ENCODE measurements at regions not wholly inside any gene's neighbourhood (a gene's known extent, or its start where the extent isn't known, plus 50 kb on each side); places are given as distances from the start of the nearest gene placed in this dataset.

GRCh38 chr4:173685831-173686210, 155.8 kb upstream of the HAND2 start:
- Histone ChIP-seq H2BK15ac (ENCODE audit: low read length) (no peak overlapping the region), H3K14ac (ENCODE audit: insufficient read length) (no peak overlapping the region), H3K4me2 (ENCODE audit: insufficient read depth in 1 of 2, low read depth in 2 of 2, low read length in 2 of 2) (no peak overlapping the region), H2AK5ac (ENCODE audit: low read depth, low read length) (no peak overlapping the region), H2BK5ac (ENCODE audit: low read depth, low read length) (no peak overlapping the region), H3K9ac (replicated peaks in 1 of 4; ENCODE audit: extremely low read depth in 1 of 4, low read depth in 3 of 4, low read length in 3 of 4) (no peak overlapping the region), H2BK20ac (ENCODE audit: low read length) (no peak overlapping the region), H4K20me1 (replicated peaks in 1 of 2; ENCODE audit: control insufficient read depth in 1 of 2, insufficient read depth in 2 of 2, low read length in 2 of 2) (no peaks in the 10 kb centered on the region), H3K27me3 (replicated peaks in 1 of 4; ENCODE audit: control insufficient read depth in 3 of 4, extremely low read depth in 1 of 4, insufficient read depth in 3 of 4, low read length in 3 of 4) (no peaks in the 10 kb centered on the region), H4K91ac (replicated peaks; ENCODE audit: insufficient read length, low read length) (no peak overlapping the region), H3K23ac (ENCODE audit: insufficient read length) (no peak overlapping the region), H2BK12ac (ENCODE audit: low read depth, low read length) (no peak overlapping the region), H2AFZ (ENCODE audit: low read length) (no peak overlapping the region), H3K79me1 (ENCODE audit: low read depth, low read length) (no peaks in the 10 kb centered on the region), H3K79me2 (ENCODE audit: control insufficient read depth in 1 of 2, insufficient read depth in 2 of 2, low read length in 2 of 2) (no peaks in the 10 kb centered on the region), H3K18ac (ENCODE audit: extremely low read depth, low read length) (no peak overlapping the region), H3K4me1 (replicated peaks in 1 of 4; ENCODE audit: control insufficient read depth in 3 of 4, insufficient read depth in 4 of 4, low read length in 3 of 4) (no peaks in the 10 kb centered on the region), H4K5ac (ENCODE audit: insufficient read length, low read depth, low read length) (no peak overlapping the region), H2BK120ac (replicated peaks; ENCODE audit: low read depth, low read length) (no peak overlapping the region), H3K9me3 (ENCODE audit: insufficient read depth in 2 of 2, low read depth in 1 of 2, low read length in 1 of 2) (no peaks in the 10 kb centered on the region), H3K23me2 (ENCODE audit: low read depth, low read length) (no peaks in the 10 kb centered on the region), H3K56ac (replicated peaks; ENCODE audit: insufficient read length, low read depth, low read length) (no peak overlapping the region), H4K8ac (ENCODE audit: extremely low read depth, insufficient read depth, low read length) (no peak overlapping the region), H3K4ac (replicated peaks; ENCODE audit: insufficient read length, low read depth, low read length) (no peak overlapping the region), H3K27ac (ENCODE audit: low read depth, low read length) (no peak overlapping the region), H3K4me3 (ENCODE audit: extremely low read depth in 1 of 4, insufficient read depth in 2 of 4, low read depth in 3 of 4, low read length in 4 of 4) (no peak overlapping the region), H3K36me3 (ENCODE audit: control insufficient read depth in 2 of 4, insufficient read depth in 4 of 4, low read length in 3 of 4) (no peaks in the 10 kb centered on the region)
- no peak for DNase-seq (ENCODE audit: low read depth in 1 of 2, low spot score in 2 of 2)
- FAIRE-seq = no peak
- POLR2A ChIA-PET (ENCODE audit: partially characterized antibody) = no interaction called here
- no peak for TF ChIP-seq TBP (IDR thresholded peaks at IDR 0.05; ENCODE audit: low read depth, low read length)
- TF ChIP-seq SAP30 (IDR thresholded peaks at IDR 0.05; ENCODE audit: insufficient read depth, insufficient replicate concordance, low read length) = no peak
- TF ChIP-seq RFX5 (IDR thresholded peaks at IDR 0.05; ENCODE audit: borderline replicate concordance, low read depth, low read length) = no peak
- CTCF ChIA-PET (ENCODE audit: partially characterized antibody) = interaction anchor here (0.5 to 0.9 kb wide), 2 partner anchors 10 to 672 kb away, joined by 3 read pairs; no protein-coding TSS in a partner anchor
